Fibroblast of lung (primary cell): ENCODE measurements at regions not wholly inside any gene's neighbourhood (a gene's known extent, or its start where the extent isn't known, plus 50 kb on each side); places are given as distances from the start of the nearest gene placed in this dataset.

Source experiments
- EZH2 ChIP-seq: IDR thresholded peaks from 2 replicates; pipeline ENCODE4 v1.5.1; 2012; ENCODE audit warnings: low read length, control low read depth, mild to moderate bottlenecking; ENCODE audit errors: missing control alignments
- TF ChIP-seq, protein P1 (sequence below), 2 donors: IDR thresholded peaks in 1 of 2; conservative IDR thresholded peaks in 1 of 2; 1 replicate in 1 of 2; 2 replicates in 1 of 2; pipeline ENCODE4 v1.5.1; 2011 to 2012; ENCODE audit warnings: low read length in 2 of 2, control low read depth in 1 of 2, inconsistent platforms in 1 of 2, low read depth in 1 of 2, mild to moderate bottlenecking in 1 of 2

DNA sequence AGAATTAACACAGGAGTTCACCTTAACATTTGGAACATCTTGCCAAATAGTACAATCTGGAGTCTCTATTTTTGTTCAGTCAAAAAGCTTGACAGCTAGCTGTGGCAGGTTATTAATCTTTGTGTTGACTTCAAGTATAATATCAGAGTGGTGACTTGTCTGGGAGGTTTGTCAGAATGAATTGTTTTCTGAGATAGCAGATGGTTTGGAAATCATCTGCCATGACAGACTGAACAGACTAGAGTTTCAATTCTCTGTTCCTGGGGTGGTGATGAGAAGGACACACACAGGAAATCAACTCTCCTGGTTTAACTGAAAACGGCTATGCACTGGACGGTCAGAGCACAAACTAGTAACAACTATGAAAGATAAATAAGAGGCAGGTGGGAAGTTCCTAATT is 203.3 kb upstream of the EMCN start:
- TF ChIP-seq, protein P1, sequence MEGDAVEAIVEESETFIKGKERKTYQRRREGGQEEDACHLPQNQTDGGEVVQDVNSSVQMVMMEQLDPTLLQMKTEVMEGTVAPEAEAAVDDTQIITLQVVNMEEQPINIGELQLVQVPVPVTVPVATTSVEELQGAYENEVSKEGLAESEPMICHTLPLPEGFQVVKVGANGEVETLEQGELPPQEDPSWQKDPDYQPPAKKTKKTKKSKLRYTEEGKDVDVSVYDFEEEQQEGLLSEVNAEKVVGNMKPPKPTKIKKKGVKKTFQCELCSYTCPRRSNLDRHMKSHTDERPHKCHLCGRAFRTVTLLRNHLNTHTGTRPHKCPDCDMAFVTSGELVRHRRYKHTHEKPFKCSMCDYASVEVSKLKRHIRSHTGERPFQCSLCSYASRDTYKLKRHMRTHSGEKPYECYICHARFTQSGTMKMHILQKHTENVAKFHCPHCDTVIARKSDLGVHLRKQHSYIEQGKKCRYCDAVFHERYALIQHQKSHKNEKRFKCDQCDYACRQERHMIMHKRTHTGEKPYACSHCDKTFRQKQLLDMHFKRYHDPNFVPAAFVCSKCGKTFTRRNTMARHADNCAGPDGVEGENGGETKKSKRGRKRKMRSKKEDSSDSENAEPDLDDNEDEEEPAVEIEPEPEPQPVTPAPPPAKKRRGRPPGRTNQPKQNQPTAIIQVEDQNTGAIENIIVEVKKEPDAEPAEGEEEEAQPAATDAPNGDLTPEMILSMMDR (conservative IDR thresholded peaks at IDR 0.05 in 1 of 2, IDR thresholded peaks at IDR 0.05 in 1 of 2; ENCODE audit: low read depth in 1 of 2, low read length in 2 of 2): no peak
- no peak for TF ChIP-seq EZH2
